ENCODE measurements at regions not wholly inside any gene's neighbourhood (a gene's known extent, or its start where the extent isn't known, plus 50 kb on each side); places are given as distances from the start of the nearest gene placed in this dataset.

GRCh38 chr16:60510208-60510607 is 1526.0 kb downstream of the CDH8 start:
- intact Hi-C loops (cut with micrococcal nuclease): no loop called here
- no peak overlapping the region for H3K27ac ChIP-seq (ENCODE audit: extremely low read depth, low read depth, low read length)
- no peaks in the 10 kb centered on the region for H3K79me2 ChIP-seq (ENCODE audit: control insufficient read depth, insufficient read depth, low read length)
- H3K9ac ChIP-seq (ENCODE audit: insufficient read depth in 1 of 2, low read depth in 2 of 2, low read length in 2 of 2): no peak overlapping the region
- H3K9me1 ChIP-seq (ENCODE audit: control insufficient read depth, insufficient read depth, low read length): no peaks in the 10 kb centered on the region
- POLR2A ChIA-PET: no interaction called here
- no peaks in the 10 kb centered on the region for H3K9me3 ChIP-seq (replicated peaks; ENCODE audit: control insufficient read depth, insufficient read depth, low read depth, low read length)
- CTCF ChIA-PET (ENCODE audit: low intra/inter-chr PET ratio): no interaction called here
- no TSS peak for BruUV-seq (replicated peaks)
- H2AFZ ChIP-seq (ENCODE audit: low read depth, low read length): no peak overlapping the region
- no peaks in the 10 kb centered on the region for H3K36me3 ChIP-seq (ENCODE audit: control insufficient read depth, insufficient read depth, low read length)
- in situ Hi-C loops (cut with MboI): no loop called here
- WGBS (ENCODE audit: insufficient coverage, low coverage, missing lambda C conversion rate): 0% methylated on average over 1 of the region's 1 CpG
- DNase-seq (ENCODE audit: extremely low read depth in 1 of 4, low spot score in 3 of 4) (no peak), ATAC-seq (no peak), FAIRE-seq (no peak)
- H3K27me3 ChIP-seq (ENCODE audit: control insufficient read depth in 2 of 2, insufficient read depth in 2 of 2, low read length in 2 of 2): no peaks in the 10 kb centered on the region
- H3K4me2 ChIP-seq (ENCODE audit: insufficient read depth, low read length): no peak overlapping the region
- H3K4me1 ChIP-seq (replicated peaks in 1 of 2; ENCODE audit: control insufficient read depth in 2 of 2, insufficient read depth in 2 of 2, low read length in 2 of 2): no peaks in the 10 kb centered on the region
- H4K20me1 ChIP-seq (replicated peaks; ENCODE audit: control insufficient read depth, insufficient read depth, low read length): no peaks in the 10 kb centered on the region
- H3K4me3 ChIP-seq: no peak overlapping the region
- TF ChIP-seq CHD7 (IDR thresholded peaks at IDR 0.05; ENCODE audit: low read depth, low read length) (no peak), THAP12 (CRISPR knock-in tag; IDR thresholded peaks at IDR 0.05) (no peak), NCOR1 (IDR thresholded peaks at IDR 0.05) (no peak), TBP (optimal IDR thresholded peaks at IDR 0.05; ENCODE audit: low read depth, low read length) (no peak), FIP1L1 (IDR thresholded peaks at IDR 0.05; ENCODE audit: low read depth, low read length, poor library complexity, severe bottlenecking) (no peak), RBM25 (IDR thresholded peaks at IDR 0.05; ENCODE audit: low read depth, low read length, severe bottlenecking) (no peak), HOMEZ (CRISPR knock-in tag; IDR thresholded peaks at IDR 0.05) (no peak), ZNF507 (tag; conservative IDR thresholded peaks at IDR 0.05) (no peak)
